ENCODE measurements at regions not wholly inside any gene's neighbourhood (a gene's known extent, or its start where the extent isn't known, plus 50 kb on each side); places are given as distances from the start of the nearest gene placed in this dataset.

GRCh38 chr5:158538506-158539074 is 561.1 kb downstream of the EBF1 start:
- intact Hi-C loops (cut with micrococcal nuclease; ENCODE audit: unreplicated experiment), result no loop called here
- H3K79me2 ChIP-seq (ENCODE audit: low read depth), result no peaks in the 10 kb centered on the region
- no peak overlapping the region for H3K4me3 ChIP-seq
- H3K36me3 ChIP-seq (ENCODE audit: low read depth), result no peaks in the 10 kb centered on the region
- no peaks in the 10 kb centered on the region for H3K9me3 ChIP-seq (ENCODE audit: insufficient read depth, low read depth)
- H3K4me1 ChIP-seq (replicated peaks; ENCODE audit: insufficient read depth), result no peaks in the 10 kb centered on the region
- no TSS peak for BruUV-seq (replicated peaks)
- DNase-seq, result no peak
- no peak overlapping the region for H3K4me2 ChIP-seq
- no peak overlapping the region for H2AFZ ChIP-seq
- no peaks in the 10 kb centered on the region for H4K20me1 ChIP-seq (ENCODE audit: insufficient read depth)
- H3K27ac ChIP-seq, result no peak overlapping the region
- peaks cover 5% of the 10 kb centered on the region; the same call in 1 of the 2 replicates for H3K27me3 ChIP-seq (ENCODE audit: insufficient read depth, low read depth)
- CTCF ChIA-PET, result no interaction called here
- no peaks in the 10 kb centered on the region for H3F3A ChIP-seq (ENCODE audit: insufficient read depth, low read depth)
- TF ChIP-seq CTCF (conservative IDR thresholded peaks at IDR 0.05), result no peak
- TF ChIP-seq EZH2 (IDR thresholded peaks at IDR 0.05; ENCODE audit: low read depth), result no peak
- POLR2A ChIA-PET (ENCODE audit: unreplicated experiment), result no interaction called here
- no peaks in the 10 kb centered on the region for H3K9me2 ChIP-seq (ENCODE audit: insufficient read depth)

DNA sequence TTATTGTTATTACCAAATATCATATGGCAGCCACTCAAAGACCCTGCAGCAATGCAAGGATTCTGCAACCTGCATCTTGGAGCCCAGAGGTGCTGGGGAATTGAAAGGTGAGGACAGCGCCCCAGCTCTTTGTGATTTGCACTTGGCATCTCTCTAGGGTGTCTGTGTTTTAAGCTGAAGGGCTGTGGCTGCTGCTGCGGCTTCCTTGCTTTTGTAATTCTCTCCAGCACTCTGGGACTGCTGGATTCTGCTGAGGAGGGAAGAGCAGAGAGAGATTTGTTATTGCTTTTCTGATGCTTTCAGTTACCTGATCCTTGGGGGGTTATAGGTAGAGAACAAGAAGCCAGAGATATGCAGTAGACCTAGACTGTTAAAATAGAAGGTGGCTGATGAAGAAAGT is 562.4 kb downstream of the EBF1 start:
- no peak overlapping the region for H2AFZ ChIP-seq
- no peaks in the 10 kb centered on the region for H3K9me3 ChIP-seq (ENCODE audit: insufficient read depth, low read depth)
- H4K20me1 ChIP-seq (ENCODE audit: insufficient read depth), result no peaks in the 10 kb centered on the region
- H3K4me3 ChIP-seq, result no peak overlapping the region
- no peak for DNase-seq
- CTCF ChIA-PET, result no interaction called here
- intact Hi-C loops (cut with micrococcal nuclease; ENCODE audit: unreplicated experiment), result no loop called here
- no peaks in the 10 kb centered on the region for H3K9me2 ChIP-seq (ENCODE audit: insufficient read depth)
- peaks cover 7% of the 10 kb centered on the region; the same call in 1 of the 2 replicates for H3K27me3 ChIP-seq (ENCODE audit: insufficient read depth, low read depth)
- no peaks in the 10 kb centered on the region for H3K79me2 ChIP-seq (ENCODE audit: low read depth)
- no TSS peak for BruUV-seq (replicated peaks)
- H3K27ac ChIP-seq, result no peak overlapping the region
- TF ChIP-seq CTCF (conservative IDR thresholded peaks at IDR 0.05) (no peak), EZH2 (IDR thresholded peaks at IDR 0.05; ENCODE audit: low read depth) (no peak)
- H3K4me1 ChIP-seq (replicated peaks; ENCODE audit: insufficient read depth), result no peaks in the 10 kb centered on the region
- no peaks in the 10 kb centered on the region for H3K36me3 ChIP-seq (ENCODE audit: low read depth)
- no peak overlapping the region for H3K4me2 ChIP-seq
- no peaks in the 10 kb centered on the region for H3F3A ChIP-seq (ENCODE audit: insufficient read depth, low read depth)
- POLR2A ChIA-PET (ENCODE audit: unreplicated experiment), result no interaction called here

GRCh38 chr5:158534203-158534602 is 565.5 kb downstream of the EBF1 start:
- no peak overlapping the region for H3K4me2 ChIP-seq
- no TSS peak for BruUV-seq (replicated peaks)
- H2AFZ ChIP-seq, result no peak overlapping the region
- no peaks in the 10 kb centered on the region for H3K36me3 ChIP-seq (ENCODE audit: low read depth)
- CTCF ChIA-PET, result no interaction called here
- H3K4me3 ChIP-seq, result no peak overlapping the region
- no peak overlapping the region for H3K27ac ChIP-seq
- intact Hi-C loops (cut with micrococcal nuclease; ENCODE audit: unreplicated experiment), result no loop called here
- no peaks in the 10 kb centered on the region for H3K9me2 ChIP-seq (ENCODE audit: insufficient read depth)
- no peaks in the 10 kb centered on the region for H3F3A ChIP-seq (ENCODE audit: insufficient read depth, low read depth)
- H3K9me3 ChIP-seq (ENCODE audit: insufficient read depth, low read depth), result no peaks in the 10 kb centered on the region
- peaks cover 7% of the 10 kb centered on the region; the same call in 1 of the 2 replicates for H3K27me3 ChIP-seq (ENCODE audit: insufficient read depth, low read depth)
- H3K4me1 ChIP-seq (replicated peaks; ENCODE audit: insufficient read depth), result no peaks in the 10 kb centered on the region
- POLR2A ChIA-PET (ENCODE audit: unreplicated experiment), result no interaction called here
- TF ChIP-seq EZH2 (IDR thresholded peaks at IDR 0.05; ENCODE audit: low read depth) (no peak), CTCF (conservative IDR thresholded peaks at IDR 0.05) (no peak)
- H3K79me2 ChIP-seq (ENCODE audit: low read depth), result no peaks in the 10 kb centered on the region
- DNase-seq, result no peak
- H4K20me1 ChIP-seq (ENCODE audit: insufficient read depth), result no peaks in the 10 kb centered on the region
